T-helper 1 cell treated with Interleukin-12 subunit alpha and Interleukin-12 subunit beta and Interleukin-4 antibody, amounts not matched to agents 30 ng/mL and 1 ng/mL, for 36 hours (primary cell): ENCODE measurements at regions not wholly inside any gene's neighbourhood (a gene's known extent, or its start where the extent isn't known, plus 50 kb on each side); places are given as distances from the start of the nearest gene placed in this dataset.
"Not testable (repeated sequence)": the region's sequence is repeated elsewhere in the genome, so short reads cannot be mapped to it uniquely, and the experiment has no call there.

Source experiments
- intact Hi-C: fragments of 100-400 bp; cut with micrococcal nuclease; formaldehyde crosslinking; loops from one replicate; pipeline ENCODE4 v1.15.1; 2024

- intact Hi-C loops = no loop called here
These were observed 548.0 kb upstream of the SALL3 start for GRCh38 chr18:78431606-78432005.

GRCh38 chr18:78433562-78433961 is 546.1 kb upstream of the SALL3 start:
- intact Hi-C loops = no loop called here

- intact Hi-C loops = no loop called here
These were observed 543.5 kb upstream of the SALL3 start for GRCh38 chr18:78436110-78436509.

GRCh38 chr18:78438235-78438634 is 541.4 kb upstream of the SALL3 start:
- intact Hi-C loops = not testable (repeated sequence)

GRCh38 chr18:78445880-78446279 is 533.7 kb upstream of the SALL3 start:
- intact Hi-C loops = no loop called here

- intact Hi-C loops = no loop called here
These were observed 532.4 kb upstream of the SALL3 start for GRCh38 chr18:78447211-78447610.

GRCh38 chr18:78448106-78448505 is 531.5 kb upstream of the SALL3 start:
- intact Hi-C loops = no loop called here

GRCh38 chr18:78448591-78448990 is 531.0 kb upstream of the SALL3 start:
- intact Hi-C loops = no loop called here

GRCh38 chr18:78454221-78454620 is 525.4 kb upstream of the SALL3 start:
- intact Hi-C loops = no loop called here

- intact Hi-C loops = no loop called here
These were observed 524.2 kb upstream of the SALL3 start for GRCh38 chr18:78455386-78455785.

- intact Hi-C loops = no loop called here
These were observed 522.6 kb upstream of the SALL3 start for GRCh38 chr18:78457011-78457410.

- intact Hi-C loops = no loop called here
These were observed 521.9 kb upstream of the SALL3 start for GRCh38 chr18:78457731-78458130.

GRCh38 chr18:78458356-78458755 is 521.3 kb upstream of the SALL3 start:
- intact Hi-C loops = no loop called here

- intact Hi-C loops = no loop called here
These were observed 520.0 kb upstream of the SALL3 start for GRCh38 chr18:78459668-78460067.

- intact Hi-C loops = no loop called here
These were observed 519.1 kb upstream of the SALL3 start for GRCh38 chr18:78460558-78460957.

- intact Hi-C loops = no loop called here
These were observed 506.1 kb upstream of the SALL3 start for GRCh38 chr18:78473563-78473962.

- intact Hi-C loops = no loop called here
These were observed 501.8 kb upstream of the SALL3 start for GRCh38 chr18:78477840-78478239.

- intact Hi-C loops = no loop called here
These were observed 500.2 kb upstream of the SALL3 start for GRCh38 chr18:78479443-78479842.

GRCh38 chr18:78480262-78481054 is 499.2 kb upstream of the SALL3 start:
- intact Hi-C loops = no loop called here

GRCh38 chr18:78482378-78482777 is 497.2 kb upstream of the SALL3 start:
- intact Hi-C loops = no loop called here

- intact Hi-C loops = no loop called here
These were observed 492.0 kb upstream of the SALL3 start for GRCh38 chr18:78487649-78488048.

- intact Hi-C loops = no loop called here
These were observed 487.4 kb upstream of the SALL3 start for GRCh38 chr18:78492064-78492812.
